MM.1S (cell line): ENCODE measurements at regions not wholly inside any gene's neighbourhood (a gene's known extent, or its start where the extent isn't known, plus 50 kb on each side); places are given as distances from the start of the nearest gene placed in this dataset.

ENCODE experiments used
- EZH2 ChIP-seq: fragments of 300-600 bp; sonication (generic); optimal IDR thresholded peaks from 2 replicates; pipeline ENCODE3; 2017; ENCODE audit warnings: low read depth, mild to moderate bottlenecking, antibody characterized with exemption, low read length, mixed read lengths
- EZH2phosphoT487 ChIP-seq: fragments of 300-600 bp; sonication (generic); IDR thresholded peaks from 2 replicates; pipeline ENCODE4 v1.6.1; 2018; ENCODE audit warnings: antibody characterized with exemption, low read length
- TF ChIP-seq, protein P1 (sequence below): fragments of 300-600 bp; sonication (generic); IDR thresholded peaks from 2 replicates; pipeline ENCODE4 v1.5.1; 2016; ENCODE audit warnings: antibody characterized with exemption, low read length, mixed read lengths

DNA sequence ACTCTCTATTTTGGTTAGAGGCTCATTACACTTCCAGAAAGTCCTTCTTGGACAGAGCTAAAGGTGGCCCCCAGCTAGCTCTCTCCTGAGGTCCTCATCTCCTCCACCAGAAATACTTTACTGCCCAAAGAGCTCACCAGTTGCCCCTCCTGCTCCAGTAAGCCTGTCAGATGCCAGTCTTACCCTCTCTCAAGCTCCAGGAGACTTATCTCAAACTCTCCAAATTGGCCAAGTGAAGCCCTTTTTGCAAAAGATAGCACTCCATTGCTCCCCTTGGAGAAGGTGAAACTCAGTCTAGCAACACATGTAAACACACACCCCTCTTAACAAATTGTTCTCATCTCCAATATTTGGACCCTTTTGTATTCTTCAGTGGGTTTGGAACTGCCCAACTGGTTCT is 128.5 kb downstream of the ZNF330 start:
- TF ChIP-seq, protein P1, sequence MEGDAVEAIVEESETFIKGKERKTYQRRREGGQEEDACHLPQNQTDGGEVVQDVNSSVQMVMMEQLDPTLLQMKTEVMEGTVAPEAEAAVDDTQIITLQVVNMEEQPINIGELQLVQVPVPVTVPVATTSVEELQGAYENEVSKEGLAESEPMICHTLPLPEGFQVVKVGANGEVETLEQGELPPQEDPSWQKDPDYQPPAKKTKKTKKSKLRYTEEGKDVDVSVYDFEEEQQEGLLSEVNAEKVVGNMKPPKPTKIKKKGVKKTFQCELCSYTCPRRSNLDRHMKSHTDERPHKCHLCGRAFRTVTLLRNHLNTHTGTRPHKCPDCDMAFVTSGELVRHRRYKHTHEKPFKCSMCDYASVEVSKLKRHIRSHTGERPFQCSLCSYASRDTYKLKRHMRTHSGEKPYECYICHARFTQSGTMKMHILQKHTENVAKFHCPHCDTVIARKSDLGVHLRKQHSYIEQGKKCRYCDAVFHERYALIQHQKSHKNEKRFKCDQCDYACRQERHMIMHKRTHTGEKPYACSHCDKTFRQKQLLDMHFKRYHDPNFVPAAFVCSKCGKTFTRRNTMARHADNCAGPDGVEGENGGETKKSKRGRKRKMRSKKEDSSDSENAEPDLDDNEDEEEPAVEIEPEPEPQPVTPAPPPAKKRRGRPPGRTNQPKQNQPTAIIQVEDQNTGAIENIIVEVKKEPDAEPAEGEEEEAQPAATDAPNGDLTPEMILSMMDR = no peak
- TF ChIP-seq EZH2 (no peak), EZH2phosphoT487 (no peak)
